Keratinocyte (primary cell): ENCODE measurements at regions not wholly inside any gene's neighbourhood (a gene's known extent, or its start where the extent isn't known, plus 50 kb on each side); places are given as distances from the start of the nearest gene placed in this dataset.

Experiments
- DNase-seq: peaks from one replicate; pipeline ENCODE4 v3.0.0-alpha.2; 2011; ENCODE audit warnings: low read depth, missing footprints, low spot score
- FAIRE-seq: peaks from 2 replicates; lab custom pipeline; 2011; peaks lifted over from hg19 to GRCh38; lab: Jason Lieb, UNC
- H2AFZ ChIP-seq: 2 replicates; pipeline ENCODE4 v1.6.0; 2012; ENCODE audit warnings: low read length, control low read depth, inconsistent platforms; ENCODE audit not compliant: control insufficient read depth
- H3K27ac ChIP-seq: 2 replicates; pipeline ENCODE4 v1.5.1; 2011; ENCODE audit warnings: low read length; ENCODE audit not compliant: control insufficient read depth, insufficient read depth
- H3K27me3 ChIP-seq: 3 replicates; pipeline ENCODE4 v1.6.0; 2011; ENCODE audit warnings: low read length; ENCODE audit not compliant: control insufficient read depth, insufficient read depth; ENCODE audit errors: extremely low read depth
- H3K36me3 ChIP-seq, 2 experiments: 2 replicates in 1 of 2; 3 replicates in 1 of 2; pipeline ENCODE4 v1.5.1; 2011; ENCODE audit warnings: low read length in 2 of 2, mild to moderate bottlenecking in 1 of 2; ENCODE audit not compliant: control insufficient read depth in 2 of 2, insufficient read depth in 2 of 2; ENCODE audit errors: extremely low read depth in 1 of 2
- H3K4me1 ChIP-seq: 3 replicates; pipeline ENCODE4 v1.5.1; 2011; ENCODE audit warnings: low read length; ENCODE audit not compliant: control insufficient read depth, insufficient read depth; ENCODE audit errors: extremely low read depth
- H3K4me2 ChIP-seq: 3 replicates; pipeline ENCODE4 v1.6.0; 2011; ENCODE audit warnings: low read depth, low read length; ENCODE audit not compliant: control insufficient read depth, insufficient read depth; ENCODE audit errors: extremely low read depth
- H3K4me3 ChIP-seq, 3 experiments: fragments of 200-600 bp in 1 of 3; sonication (generic) in 1 of 3; 2 replicates in 2 of 3; 3 replicates in 1 of 3; pipeline ENCODE4 v1.5.1; 2011 to 2016; ENCODE audit warnings: low read length in 3 of 3, mild to moderate bottlenecking in 3 of 3, control low read depth in 2 of 3, inconsistent platforms in 1 of 3, low read depth in 1 of 3, mixed read lengths in 1 of 3, mixed run types in 1 of 3, moderate library complexity in 1 of 3; ENCODE audit not compliant: control insufficient read depth in 2 of 3, insufficient read depth in 2 of 3; ENCODE audit errors: extremely low read depth in 1 of 3
- H3K79me2 ChIP-seq: 2 replicates; pipeline ENCODE4 v1.6.0; 2012; ENCODE audit warnings: low read length; ENCODE audit not compliant: control insufficient read depth, insufficient read depth
- H3K9ac ChIP-seq: 3 replicates; pipeline ENCODE4 v1.6.0; 2011; ENCODE audit warnings: low read length; ENCODE audit not compliant: control insufficient read depth, insufficient read depth; ENCODE audit errors: extremely low read depth
- H3K9me1 ChIP-seq: 3 replicates; pipeline ENCODE4 v1.6.0; 2011; ENCODE audit warnings: low read length; ENCODE audit not compliant: control insufficient read depth, insufficient read depth; ENCODE audit errors: extremely low read depth
- H3K9me3 ChIP-seq: 2 replicates; pipeline ENCODE4 v1.5.1; 2012; ENCODE audit warnings: low read depth, low read length; ENCODE audit not compliant: control insufficient read depth
- H4K20me1 ChIP-seq: 3 replicates; pipeline ENCODE4 v1.6.0; 2011; ENCODE audit warnings: low read length; ENCODE audit not compliant: control insufficient read depth, insufficient read depth; ENCODE audit errors: extremely low read depth
- CTCF ChIP-seq, 3 experiments: IDR thresholded peaks in 1 of 3; conservative IDR thresholded peaks in 1 of 3; optimal IDR thresholded peaks in 1 of 3; 2 replicates in 2 of 3; 3 replicates in 1 of 3; pipeline versions ENCODE3 to v1.5.1; 2011; ENCODE audit warnings: low read length in 3 of 3, mild to moderate bottlenecking in 3 of 3, moderate library complexity in 2 of 3, control low read depth in 1 of 3, inconsistent platforms in 1 of 3; ENCODE audit not compliant: insufficient read depth in 2 of 3; ENCODE audit errors: extremely low read depth in 1 of 3
- EZH2 ChIP-seq: IDR thresholded peaks from one replicate; pipeline ENCODE4 v1.6.1; 2012; ENCODE audit warnings: inconsistent platforms, mild to moderate bottlenecking, low read length, moderate library complexity
- dilution Hi-C: fragments of 300-500 bp; cut with MboI; formaldehyde crosslinking; loops from one replicate; pipeline ENCODE4 v1.7.0; 2020; ENCODE audit warnings: low sequenced_read_pairs; ENCODE audit not compliant: extremely low pct_ligation_motif_present

DNA sequence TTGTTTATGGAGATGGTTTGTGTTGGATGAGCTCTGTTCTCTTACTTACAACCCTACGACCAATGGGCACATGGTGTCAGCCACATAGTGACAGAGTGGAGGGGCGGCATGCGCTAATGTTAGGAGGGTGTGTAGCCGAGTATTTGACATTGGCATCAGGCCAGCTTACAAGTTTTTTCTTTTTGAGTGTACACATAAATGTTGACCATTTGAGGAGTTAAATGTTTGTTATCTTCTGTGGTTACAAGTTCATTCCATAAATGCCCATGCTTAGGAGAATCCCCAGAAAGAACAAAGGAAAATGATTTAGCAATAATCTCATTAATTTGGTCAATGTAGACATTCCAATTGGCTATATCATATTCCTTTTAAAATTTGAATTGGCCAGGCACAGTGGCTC is 180.1 kb upstream of the ELL2 start:
- Histone ChIP-seq H3K27ac (no peak overlapping the region), H3K4me1 (peaks cover 28% of the 10 kb centered on the region), H2AFZ (no peak overlapping the region), H3K9me1 (no peaks in the 10 kb centered on the region), H3K36me3 (peaks cover 0 to under 1% of the 10 kb centered on the region in 2 experiments), H3K9ac (no peak overlapping the region), H4K20me1 (no peaks in the 10 kb centered on the region), H3K9me3 (no peaks in the 10 kb centered on the region), H3K27me3 (no peaks in the 10 kb centered on the region), H3K4me2 (no peak overlapping the region), H3K79me2 (no peaks in the 10 kb centered on the region), H3K4me3 (no peak overlapping the region)
- dilution Hi-C loops = no loop called here
- DNase-seq (no peak), FAIRE-seq (no peak)
- TF ChIP-seq EZH2 (no peak), CTCF (optimal IDR thresholded peaks at IDR 0.05 in 1 of 3, IDR thresholded peaks at IDR 0.05 in 1 of 3, conservative IDR thresholded peaks at IDR 0.05 in 1 of 3; ENCODE audit: extremely low read depth in 1 of 3, insufficient read depth in 2 of 3, low read length in 3 of 3) (no peak)

- Histone ChIP-seq H3K4me1 (peaks cover 20% of the 10 kb centered on the region), H3K27me3 (no peaks in the 10 kb centered on the region), H3K27ac (no peak overlapping the region), H4K20me1 (no peaks in the 10 kb centered on the region), H3K9me1 (no peaks in the 10 kb centered on the region), H2AFZ (no peak overlapping the region), H3K36me3 (no peaks in the 10 kb centered on the region), H3K4me3 (no peak overlapping the region), H3K79me2 (no peaks in the 10 kb centered on the region), H3K9me3 (no peaks in the 10 kb centered on the region), H3K9ac (no peak overlapping the region), H3K4me2 (no peak overlapping the region)
- dilution Hi-C loops = no loop called here
- TF ChIP-seq CTCF (optimal IDR thresholded peaks at IDR 0.05 in 1 of 3, IDR thresholded peaks at IDR 0.05 in 1 of 3, conservative IDR thresholded peaks at IDR 0.05 in 1 of 3; ENCODE audit: extremely low read depth in 1 of 3, insufficient read depth in 2 of 3, low read length in 3 of 3) (no peak), EZH2 (no peak)
- no peak for FAIRE-seq
- DNase-seq = no peak
Measured at GRCh38 chr5:96140496-96140895, 178.8 kb upstream of the ELL2 start.
